Endometrium (tissue), 2 donors: ENCODE measurements at regions not wholly inside any gene's neighbourhood (a gene's known extent, or its start where the extent isn't known, plus 50 kb on each side); places are given as distances from the start of the nearest gene placed in this dataset.

Experiments used
- FAIRE-seq: peaks from 2 replicates; lab custom pipeline; 2012; peaks lifted over from hg19 to GRCh38; lab: Jason Lieb, UNC
- donor health status: control.
- donor health status: control.

DNA sequence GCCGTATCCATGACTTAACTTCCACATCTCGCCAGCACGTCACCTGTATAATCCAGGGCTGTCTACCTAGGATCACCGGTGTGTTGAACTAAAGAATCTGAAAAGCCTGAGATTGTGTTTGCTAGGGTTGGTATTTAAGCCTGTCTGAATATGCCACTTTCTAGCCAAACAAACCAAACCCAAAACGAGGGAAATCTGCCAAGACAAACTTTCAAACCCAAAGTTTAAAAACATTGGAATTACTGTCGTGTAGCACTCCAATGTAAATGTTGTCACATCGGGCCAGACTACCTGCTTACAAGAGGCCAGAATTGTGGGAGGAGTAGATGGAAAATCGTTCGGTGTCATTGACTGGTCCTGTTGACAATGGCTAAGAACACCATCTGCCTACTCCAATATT, 747.8 kb downstream of the EFNB2 start:
- FAIRE-seq: no peak

DNA sequence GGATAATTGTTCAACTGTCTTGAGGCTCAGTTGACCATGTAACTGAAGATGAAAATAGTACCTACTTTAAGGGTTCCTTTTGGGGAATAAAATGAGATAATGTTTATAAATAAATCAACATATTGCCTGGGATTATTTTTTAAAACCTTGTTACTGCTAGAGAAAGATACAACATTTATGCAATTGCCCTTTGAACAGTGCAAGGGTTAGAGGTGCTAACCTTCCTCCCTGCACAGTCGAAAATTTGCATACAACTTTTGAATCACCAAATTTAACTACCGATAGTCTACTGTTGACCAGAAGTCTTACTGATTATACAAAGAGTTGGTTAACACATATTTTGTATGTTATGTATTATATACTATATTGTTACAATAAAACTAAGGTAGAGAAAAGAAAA, 750.0 kb downstream of the EFNB2 start:
- FAIRE-seq: no peak

DNA sequence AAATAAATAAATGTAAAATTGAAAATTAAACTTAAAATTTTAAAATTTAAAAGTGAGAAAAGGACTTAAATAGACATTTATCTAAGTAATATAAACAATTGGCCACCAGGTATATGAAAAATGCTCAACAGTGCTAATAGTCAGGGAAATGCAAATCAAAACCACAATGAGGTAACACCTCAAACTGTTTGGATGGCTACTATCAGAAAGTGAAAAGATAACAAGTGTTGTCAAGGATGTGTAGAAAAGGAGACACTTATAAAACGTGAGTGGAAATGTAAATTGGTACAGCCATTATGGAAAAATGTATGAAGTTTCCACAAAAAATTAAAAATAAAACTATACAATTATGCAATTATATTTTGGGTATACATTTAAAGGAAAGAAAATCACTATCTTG, 752.2 kb downstream of the EFNB2 start:
- FAIRE-seq: no peak

DNA sequence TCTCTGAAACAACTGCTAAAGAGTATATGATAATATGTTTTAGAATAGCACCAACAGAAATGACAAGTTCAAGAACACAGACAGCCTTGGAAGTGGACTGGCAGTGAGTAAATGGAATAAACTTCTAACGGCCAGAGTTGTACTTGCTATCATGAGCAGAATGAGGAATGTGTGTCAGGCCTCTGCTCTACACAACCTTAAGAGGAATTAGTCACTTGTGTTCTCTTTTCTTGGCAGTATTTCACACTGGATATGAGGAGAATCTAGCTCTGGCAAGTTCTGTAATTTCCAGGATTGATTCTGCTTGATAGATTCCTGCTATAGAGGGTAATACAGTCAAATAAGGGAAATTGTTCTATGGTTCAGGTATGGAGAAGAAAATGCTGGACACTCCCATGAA, 757.3 kb downstream of the EFNB2 start:
- no peak for FAIRE-seq

DNA sequence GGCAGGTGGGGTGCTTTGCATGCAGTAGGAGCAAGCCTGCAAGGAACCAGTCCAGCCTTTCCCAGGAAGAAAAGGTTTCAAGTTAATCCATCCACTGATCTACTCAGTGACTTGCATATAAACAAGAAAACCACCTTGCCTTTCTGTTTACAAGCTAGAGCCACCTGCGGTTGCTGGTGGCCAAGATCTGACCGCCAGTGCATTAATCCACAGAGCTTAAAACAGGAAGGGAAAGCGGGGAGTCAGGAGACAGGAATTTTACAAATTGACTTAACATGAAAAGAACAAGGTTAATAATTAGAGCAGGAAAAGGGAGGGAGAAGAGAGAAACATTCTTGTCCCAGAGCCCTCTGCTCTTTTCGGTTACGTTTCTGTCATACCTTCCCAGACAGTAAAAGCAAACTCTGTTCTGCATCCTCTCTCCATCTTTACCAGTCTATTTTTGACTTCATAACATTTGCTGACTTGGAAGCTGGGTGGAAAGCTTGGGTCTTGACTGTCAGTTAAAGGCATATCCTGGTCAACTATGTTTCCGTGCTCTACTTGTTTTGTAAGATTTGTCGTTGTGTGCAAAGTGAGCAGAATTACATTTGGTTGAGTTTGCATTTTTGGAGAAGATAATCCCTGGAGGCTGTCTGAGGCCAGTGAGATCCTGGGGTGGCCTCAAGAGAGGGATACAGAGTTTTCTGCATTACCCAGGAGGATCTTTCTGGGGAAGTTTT, 760.6 kb downstream of the EFNB2 start:
- no peak for FAIRE-seq

DNA sequence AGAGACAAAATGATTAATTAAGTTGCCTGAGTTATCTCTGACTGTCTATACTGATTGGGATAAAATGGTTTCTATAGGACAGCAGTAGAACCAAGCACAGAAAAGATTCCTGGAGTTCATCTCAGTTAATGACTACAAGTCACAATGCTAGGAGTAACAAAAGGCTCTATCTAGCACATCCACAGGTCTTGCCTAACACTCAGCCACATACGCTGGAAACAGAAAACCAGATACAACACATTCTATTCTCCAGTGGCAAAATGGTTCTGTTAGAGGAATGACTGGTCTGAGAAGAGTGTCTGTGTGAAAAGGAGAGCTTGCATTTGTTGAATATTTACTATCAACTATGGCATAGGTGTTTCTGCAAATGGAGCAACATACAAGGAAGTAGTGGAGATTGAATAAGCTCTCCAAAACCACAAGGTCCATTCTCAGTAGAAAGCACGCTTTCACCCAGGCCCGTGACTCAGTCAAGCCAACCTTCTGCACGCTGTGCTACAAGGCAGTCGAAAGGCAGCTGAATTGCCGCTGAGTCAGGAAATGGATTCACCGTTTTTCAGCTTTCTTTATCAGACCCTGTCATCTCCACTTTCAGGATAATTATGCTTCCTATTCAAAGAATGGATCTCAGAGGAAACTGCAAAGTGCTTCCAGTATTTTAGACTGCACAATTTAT, 761.5 kb downstream of the EFNB2 start:
- no peak for FAIRE-seq

DNA sequence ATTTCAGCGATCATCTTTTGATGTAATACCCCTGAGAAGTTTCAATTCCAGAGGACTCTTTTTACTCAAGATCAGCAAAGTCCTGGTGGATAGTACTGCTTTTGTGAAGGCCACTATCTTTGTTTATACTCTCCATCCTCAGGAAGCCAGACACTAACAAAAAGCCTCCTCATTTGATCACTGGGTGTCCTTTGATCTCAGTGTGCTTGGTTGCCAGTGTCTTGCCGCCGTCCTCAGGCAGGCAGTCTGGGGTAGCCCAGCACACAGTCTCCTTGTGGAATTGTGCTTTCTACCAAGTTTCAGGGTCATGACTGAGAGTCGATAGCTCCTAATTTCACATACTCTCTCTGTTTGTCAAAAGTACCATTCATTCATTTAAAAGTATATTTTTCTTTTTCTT, 762.2 kb downstream of the EFNB2 start:
- FAIRE-seq: no peak

DNA sequence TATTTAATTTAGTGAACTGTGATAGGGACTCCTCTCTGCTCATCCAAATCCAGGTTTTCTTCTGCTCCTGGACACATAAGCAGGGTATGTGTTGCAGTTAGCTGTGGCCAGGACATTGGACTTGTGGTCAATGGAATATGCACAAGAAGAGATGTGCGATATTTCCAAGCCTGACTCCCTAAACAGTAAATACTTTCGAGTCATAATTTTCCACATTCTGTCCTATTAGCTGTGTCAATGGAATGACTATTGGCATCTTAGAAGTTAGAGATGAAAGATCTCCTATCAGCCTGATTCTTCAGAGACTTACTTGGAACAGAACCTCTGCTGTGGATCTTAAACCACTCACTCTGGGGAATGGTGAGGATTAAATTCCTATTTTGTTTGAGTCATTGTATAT, 771.0 kb downstream of the EFNB2 start:
- no peak for FAIRE-seq

DNA sequence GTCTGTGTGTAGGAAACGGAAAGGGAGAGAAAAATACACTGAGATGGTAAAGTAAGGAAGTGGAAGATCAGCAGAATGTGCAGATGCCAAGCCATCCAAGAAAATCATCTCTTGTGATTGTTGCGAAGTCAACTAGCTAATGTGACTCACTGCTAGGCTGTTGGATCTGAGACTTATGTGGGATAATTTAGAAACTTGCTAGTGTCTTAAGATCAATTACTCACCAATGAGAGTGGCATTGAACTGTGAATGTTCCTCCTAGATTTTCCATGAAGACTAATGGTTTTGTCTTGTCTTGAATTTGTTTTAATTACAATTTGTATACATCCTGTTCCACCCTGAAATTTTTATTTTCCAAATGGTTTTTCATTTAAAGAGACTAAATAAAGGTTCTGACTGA, 771.6 kb downstream of the EFNB2 start:
- FAIRE-seq: no peak

DNA sequence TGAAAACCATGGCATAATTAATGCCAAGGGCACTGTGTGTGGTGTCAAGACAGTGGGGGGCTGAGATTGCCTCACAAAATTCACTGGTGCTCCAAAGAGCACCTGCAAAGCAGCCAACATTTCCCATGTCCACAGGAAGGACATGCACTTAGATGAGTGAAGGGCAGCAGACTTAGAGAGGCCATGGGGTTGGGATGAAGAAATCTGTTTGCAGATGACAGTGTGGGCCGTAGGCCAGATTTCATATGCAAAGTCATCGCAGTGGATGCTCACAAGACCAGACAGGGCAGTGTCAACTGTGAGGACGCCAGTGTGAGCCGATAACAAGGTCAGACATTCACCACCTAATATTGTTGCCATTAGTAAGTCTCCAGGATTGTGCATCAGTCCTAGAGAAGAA, 773.4 kb downstream of the EFNB2 start:
- no peak for FAIRE-seq

DNA sequence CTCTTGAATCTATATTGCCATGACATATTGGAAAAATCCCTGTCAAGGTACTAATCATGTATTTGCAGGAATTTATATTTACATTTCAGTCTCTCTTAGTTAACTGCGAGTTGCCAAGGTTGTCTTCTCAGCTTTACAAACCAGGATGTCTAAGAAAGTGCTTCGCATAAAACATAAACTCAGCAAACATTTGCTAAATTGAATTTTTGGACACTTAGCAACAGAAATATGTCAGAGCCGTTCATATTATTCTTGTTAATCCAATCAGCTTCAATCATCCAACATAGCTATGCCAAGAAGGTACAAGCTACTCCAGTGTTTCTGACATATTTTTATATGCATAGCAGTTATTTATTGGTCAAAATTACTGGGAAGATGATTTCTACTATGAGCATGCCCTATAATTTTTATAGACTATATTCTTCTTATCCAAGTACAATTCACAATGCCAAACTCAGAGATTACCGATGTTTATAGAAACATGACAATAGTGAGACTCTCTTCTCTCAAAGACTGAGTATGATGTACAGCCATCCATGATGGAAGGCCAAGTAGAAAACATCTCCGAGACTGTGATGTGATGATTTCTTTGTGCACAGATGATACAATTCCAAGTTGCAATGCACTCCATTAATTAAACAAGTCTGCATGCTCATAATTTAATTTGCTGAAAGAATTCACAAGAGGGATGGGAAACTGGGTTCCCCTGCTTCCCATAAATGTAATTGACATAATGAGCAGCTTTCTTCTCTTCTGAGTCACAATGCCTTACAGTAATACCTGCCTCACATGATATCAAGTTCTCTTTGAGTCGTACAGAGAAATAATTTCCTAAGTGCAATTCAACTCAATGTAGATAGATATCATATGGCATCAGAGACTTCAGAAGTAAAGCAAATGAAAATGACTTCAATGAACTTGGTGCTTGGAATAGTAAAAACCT, 776.3 kb downstream of the EFNB2 start:
- no peak for FAIRE-seq

DNA sequence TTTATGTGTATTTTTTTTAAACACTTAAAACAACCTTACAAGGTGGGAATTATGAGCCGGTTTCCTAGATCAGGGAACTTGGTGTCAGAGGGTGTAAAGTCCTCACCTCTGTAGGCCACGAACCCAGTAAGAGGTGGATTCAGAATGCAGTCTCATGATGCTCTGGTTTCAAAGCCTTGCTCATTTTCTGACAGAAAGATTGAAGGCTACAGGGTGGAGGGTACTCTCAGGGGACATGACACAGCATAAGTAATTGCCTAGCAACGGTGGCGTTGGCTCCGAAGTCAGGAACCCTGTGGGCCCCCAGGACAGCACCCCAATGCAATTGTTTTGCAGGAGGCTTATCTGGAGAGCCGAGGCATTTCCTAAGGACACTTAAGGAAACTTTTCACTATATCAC, 794.7 kb downstream of the EFNB2 start:
- no peak for FAIRE-seq

DNA sequence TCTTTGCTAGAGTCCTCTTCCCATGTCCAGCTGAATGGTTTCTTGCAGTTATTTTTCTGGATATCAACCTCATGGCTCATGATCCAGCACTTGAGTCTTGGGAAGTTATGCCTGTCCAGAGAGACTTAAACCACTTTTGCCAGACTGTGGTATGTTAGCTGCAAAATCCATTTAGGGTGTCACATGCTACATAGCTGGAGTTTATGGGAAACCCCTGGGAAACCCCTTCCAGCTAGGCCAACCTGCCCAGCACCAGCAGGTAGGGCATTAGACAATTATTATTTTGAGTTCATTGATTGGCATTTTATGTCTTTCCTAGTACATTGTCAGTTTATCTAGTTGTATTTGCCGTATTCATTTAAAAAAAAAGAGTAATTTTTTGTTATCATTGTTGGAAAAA, 797.8 kb downstream of the EFNB2 start:
- FAIRE-seq: no peak

DNA sequence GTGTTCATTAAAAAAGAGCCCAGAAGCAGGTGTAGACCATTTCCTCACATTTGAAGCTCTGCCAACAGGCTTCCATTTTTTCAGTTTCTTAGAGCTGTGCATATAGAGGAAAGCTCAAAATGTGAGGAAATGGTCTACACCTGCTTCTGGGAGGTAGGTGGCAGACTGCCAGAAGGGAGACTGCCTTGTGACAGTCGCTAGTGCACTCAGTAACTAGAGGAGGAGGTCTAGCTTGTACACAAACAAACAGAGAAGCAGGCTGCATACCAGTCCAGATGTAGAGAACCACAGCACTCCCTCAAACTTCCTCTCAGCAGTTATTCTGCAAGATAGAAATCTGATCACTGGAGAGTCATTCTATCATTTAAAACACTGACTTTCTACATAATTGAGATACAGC, 800.2 kb downstream of the EFNB2 start:
- no peak for FAIRE-seq

DNA sequence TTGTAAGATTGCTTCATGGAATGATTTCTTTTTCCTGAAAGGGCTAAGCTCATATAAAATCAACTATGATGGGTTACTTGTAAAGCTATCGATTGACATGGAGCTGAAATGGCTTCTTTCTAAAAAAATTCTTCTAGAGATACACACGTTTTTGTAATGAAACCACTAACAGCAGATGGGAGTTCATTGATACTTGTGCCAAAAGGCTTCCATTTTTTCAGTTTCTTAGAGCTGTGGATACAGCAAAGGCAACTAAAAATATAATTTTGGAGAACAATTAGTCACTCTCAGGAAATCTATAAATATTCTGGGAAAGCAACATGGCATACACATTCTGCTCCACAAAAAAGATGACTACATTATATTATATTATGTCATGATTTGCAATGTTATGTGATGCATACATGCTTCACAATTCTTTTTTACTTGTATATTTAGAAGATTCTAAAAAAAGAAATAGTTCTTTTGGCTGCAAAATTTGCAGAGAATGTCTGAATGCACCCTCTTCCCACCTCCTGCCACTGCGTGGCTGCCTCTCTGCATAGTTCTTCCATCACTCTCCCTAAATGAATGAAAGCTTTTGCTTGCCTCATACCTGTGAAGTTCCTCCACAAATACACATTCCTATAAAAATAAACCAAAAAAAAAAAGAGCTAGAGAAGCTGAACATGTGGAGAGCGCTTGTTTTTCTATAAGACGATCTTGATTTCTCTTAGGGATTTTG, 802.5 kb downstream of the EFNB2 start:
- no peak for FAIRE-seq

DNA sequence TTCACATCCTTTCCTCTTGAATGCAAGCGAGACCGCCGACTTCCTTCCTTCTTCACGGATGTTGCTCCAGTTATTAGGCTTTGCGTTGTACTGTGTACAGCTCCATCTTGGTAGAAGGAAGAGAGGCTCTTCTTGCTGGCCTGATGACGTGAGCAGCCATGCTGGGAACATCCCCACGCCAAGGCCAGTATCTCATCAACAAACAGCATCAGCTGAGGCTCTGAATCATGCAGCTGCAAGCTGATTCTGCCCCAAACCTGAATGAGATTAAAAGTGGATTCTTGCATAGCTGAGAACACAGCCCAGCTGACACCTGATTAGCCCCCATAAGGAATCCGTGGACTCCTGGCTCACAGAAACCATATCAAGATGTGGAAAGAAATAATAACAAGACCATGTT, 809.6 kb downstream of the EFNB2 start:
- FAIRE-seq: no peak

DNA sequence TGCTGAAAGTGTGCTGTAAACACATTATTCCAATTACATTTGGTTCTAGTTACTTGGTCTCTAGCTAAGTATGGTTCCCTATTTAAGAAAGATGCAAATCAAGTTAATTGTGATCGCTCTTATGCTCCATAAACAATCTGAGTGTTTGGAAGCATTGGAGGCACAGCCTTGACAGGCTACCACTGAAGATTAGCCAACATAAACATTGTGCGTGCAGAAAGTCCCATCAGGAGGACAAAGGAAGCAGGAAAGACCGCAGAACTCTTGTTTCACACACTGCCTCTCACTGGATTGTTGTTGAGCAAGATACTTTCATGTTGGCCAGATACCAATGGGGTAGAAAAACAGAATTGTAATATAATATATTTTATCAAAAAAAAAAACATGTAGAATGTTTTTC, 814.4 kb downstream of the EFNB2 start:
- no peak for FAIRE-seq

DNA sequence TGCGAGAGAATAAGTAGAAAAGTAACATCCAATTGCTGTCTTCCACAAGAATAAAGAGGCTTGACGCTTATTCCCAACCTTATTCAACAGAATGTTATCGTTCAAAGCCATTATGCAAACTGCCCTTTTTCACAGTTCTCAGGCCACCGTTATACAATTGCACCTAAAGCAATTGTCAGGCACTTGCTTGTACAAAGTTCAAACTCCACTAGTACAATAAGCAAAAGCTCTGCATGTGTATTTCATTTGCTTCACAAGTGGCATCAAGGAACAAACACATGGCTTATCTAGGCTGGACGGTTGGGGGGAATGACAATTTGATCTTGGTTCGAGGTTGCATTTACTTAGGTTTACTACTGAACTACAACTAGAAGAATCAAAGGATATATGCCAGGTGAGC, 815.6 kb downstream of the EFNB2 start:
- FAIRE-seq: no peak

DNA sequence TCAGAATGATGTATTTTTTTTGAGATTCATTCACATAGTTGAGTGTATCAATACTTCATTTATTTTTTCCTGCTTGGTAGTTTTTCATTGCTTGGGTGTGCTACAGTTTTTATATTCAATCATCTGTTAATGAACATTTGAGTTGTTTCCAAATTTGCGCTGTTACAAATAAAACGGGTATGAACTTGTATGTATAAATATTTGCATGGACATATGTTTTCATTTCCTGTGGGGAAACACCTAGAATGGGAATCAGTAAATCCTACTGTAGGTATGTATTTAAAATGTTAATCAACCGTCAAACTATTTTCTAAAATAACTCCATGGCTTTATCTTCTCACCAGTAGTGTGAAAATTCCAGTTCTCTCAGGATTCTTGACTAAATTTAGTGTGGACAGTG, 826.3 kb downstream of the EFNB2 start:
- FAIRE-seq: no peak

DNA sequence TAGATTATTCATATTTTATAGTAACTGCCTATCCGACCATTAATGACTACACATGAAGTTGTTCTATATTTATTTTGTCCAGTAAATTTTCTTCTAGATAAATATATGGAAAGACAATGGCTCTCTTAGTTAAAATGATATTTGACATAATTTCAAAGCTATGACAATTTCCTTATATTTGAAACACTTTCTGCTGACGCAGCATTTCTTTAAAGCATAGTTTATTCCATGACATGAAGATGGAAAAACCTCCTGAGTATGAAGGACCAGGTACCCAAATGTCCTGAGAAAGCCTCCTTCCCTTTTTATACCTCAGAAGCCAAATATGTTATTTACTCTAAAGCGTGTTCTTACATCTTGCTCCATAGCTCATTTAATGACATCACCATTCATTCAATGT, 831.6 kb downstream of the EFNB2 start:
- no peak for FAIRE-seq

DNA sequence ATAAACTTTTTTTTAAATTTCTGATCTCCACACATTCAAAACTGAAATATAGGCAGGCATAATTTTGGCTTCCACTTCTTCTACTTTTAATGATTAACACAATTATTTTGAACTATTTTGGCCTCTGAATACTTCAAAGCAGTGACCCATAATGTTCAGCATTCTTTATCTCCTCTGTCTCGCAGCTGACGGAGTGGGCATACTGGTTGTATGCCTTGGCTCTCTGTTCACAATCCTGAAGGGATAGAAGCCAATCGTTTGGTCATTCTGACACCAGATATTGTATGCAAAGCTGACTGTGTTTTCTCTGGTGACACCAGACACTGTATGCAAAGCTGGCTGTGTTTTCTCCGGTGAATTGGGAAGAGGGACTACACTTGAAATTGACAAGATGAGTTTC, 833.0 kb downstream of the EFNB2 start:
- no peak for FAIRE-seq

DNA sequence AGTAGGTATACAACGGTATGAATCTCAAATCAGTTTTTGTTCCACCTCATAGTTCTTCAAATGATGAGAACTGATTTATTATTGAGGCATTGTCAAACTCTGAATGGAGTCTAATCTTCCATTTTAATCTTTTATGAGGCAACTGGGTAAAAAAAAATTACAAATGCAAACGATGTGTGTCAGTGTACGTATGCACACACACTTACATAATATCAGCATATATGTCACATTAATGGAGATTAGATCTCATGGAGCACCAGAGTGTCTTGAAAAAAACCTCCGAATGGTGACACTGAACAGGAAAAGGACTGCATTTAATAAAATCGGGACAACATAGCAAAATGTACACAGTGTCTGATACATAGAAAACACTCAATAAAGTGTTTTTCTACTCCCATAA, 842.7 kb downstream of the EFNB2 start:
- no peak for FAIRE-seq
